WERI-Rb-1 (cell line): ENCODE measurements at regions not wholly inside any gene's neighbourhood (a gene's known extent, or its start where the extent isn't known, plus 50 kb on each side); places are given as distances from the start of the nearest gene placed in this dataset.

Experiments used
- DNase-seq: peaks from one replicate; pipeline ENCODE4 v3.0.0-alpha.2; 2020
- H3K27ac ChIP-seq: fragments of 250-450 bp; sonication (Bioruptor Pico); 2 replicates; pipeline ENCODE4 v1.5.1; 2020; ENCODE audit warnings: mild to moderate bottlenecking, moderate library complexity
- H3K27me3 ChIP-seq: fragments of 250-450 bp; sonication (Bioruptor Pico); 2 replicates; pipeline ENCODE4 v1.5.1; 2021; ENCODE audit warnings: mild to moderate bottlenecking, low read depth, moderate library complexity; ENCODE audit not compliant: insufficient read depth, severe bottlenecking
- H3K36me3 ChIP-seq: fragments of 250-450 bp; sonication (Bioruptor Pico); 2 replicates; pipeline ENCODE4 v1.5.1; 2020; ENCODE audit warnings: mild to moderate bottlenecking, moderate library complexity
- H3K4me3 ChIP-seq: 2 replicates; pipeline ENCODE4 v1.5.1; 2011; ENCODE audit warnings: low read depth, mild to moderate bottlenecking, control low read depth, low read length
- H3K9me3 ChIP-seq: fragments of 250-450 bp; sonication (Bioruptor Pico); 2 replicates; pipeline ENCODE4 v1.5.1; 2021; ENCODE audit warnings: mild to moderate bottlenecking, moderate library complexity; ENCODE audit not compliant: severe bottlenecking
- TF ChIP-seq, protein P1 (sequence below): IDR thresholded peaks from 2 replicates; pipeline ENCODE4 v1.5.1; 2011; ENCODE audit warnings: low read depth, mild to moderate bottlenecking, control low read depth, inconsistent platforms, low read length

DNA sequence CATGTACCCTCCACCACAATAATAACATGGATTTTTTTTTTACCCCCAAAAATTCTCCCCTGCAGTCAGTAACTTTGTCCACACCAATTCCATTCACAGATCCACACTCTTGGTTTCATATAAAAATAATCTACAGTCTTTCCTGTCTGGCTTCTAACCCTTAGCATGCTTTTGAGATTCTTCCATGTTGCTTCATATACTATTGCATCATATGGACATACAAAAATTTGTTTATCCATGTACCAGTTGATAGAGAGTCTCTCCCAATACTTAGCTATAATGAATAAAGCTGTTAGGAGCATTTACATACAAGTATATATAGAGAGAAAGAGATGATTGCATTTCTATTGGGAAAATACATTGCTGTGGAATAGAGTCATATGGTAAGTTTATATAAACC lies 575.0 kb downstream of the XPNPEP1 start:
- TF ChIP-seq, protein P1, sequence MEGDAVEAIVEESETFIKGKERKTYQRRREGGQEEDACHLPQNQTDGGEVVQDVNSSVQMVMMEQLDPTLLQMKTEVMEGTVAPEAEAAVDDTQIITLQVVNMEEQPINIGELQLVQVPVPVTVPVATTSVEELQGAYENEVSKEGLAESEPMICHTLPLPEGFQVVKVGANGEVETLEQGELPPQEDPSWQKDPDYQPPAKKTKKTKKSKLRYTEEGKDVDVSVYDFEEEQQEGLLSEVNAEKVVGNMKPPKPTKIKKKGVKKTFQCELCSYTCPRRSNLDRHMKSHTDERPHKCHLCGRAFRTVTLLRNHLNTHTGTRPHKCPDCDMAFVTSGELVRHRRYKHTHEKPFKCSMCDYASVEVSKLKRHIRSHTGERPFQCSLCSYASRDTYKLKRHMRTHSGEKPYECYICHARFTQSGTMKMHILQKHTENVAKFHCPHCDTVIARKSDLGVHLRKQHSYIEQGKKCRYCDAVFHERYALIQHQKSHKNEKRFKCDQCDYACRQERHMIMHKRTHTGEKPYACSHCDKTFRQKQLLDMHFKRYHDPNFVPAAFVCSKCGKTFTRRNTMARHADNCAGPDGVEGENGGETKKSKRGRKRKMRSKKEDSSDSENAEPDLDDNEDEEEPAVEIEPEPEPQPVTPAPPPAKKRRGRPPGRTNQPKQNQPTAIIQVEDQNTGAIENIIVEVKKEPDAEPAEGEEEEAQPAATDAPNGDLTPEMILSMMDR, result no peak
- Histone ChIP-seq H3K27me3 (no peaks in the 10 kb centered on the region), H3K9me3 (no peaks in the 10 kb centered on the region), H3K36me3 (no peaks in the 10 kb centered on the region), H3K4me3 (no peak overlapping the region), H3K27ac (no peak overlapping the region)
- DNase-seq, result no peak

DNA sequence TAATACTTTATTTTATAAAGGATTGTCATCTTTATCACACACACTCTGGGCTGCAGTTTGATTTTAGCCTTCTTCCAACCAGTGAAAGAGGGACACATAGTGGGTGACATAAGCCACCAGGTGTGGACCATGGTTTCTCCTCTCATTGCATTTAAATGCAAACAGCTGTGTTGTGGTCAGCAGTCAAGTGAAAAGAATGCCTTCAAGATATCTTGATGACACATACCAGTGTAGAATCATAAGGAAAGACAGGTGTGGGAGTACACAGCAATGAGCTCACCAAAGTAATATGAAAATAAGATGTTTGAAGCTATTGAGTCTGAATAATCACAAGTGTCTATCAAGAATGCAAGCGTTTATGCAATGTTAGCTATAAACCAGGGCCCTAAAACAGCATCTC lies 580.0 kb downstream of the XPNPEP1 start:
- no peaks in the 10 kb centered on the region for H3K9me3 ChIP-seq

DNA sequence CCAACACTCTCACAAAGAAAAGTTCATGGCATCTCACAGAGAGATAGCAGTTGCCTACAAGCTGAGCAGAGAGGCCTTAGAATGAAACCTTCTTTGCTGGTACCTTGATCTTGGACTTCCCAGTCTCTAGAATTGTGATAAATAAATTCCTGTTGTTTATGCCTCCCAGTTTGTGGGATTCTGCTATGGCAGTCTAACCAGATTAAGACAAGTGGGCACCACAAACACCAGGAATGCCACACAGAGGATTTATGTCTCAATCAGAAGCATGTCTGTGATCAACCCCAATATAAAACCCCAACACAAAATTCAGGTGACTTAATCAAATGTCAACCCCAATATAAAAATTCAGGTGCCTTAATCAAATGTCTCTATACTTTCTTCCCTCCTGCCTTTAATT lies 581.3 kb downstream of the XPNPEP1 start:
- no peak overlapping the region for H3K4me3 ChIP-seq
- H3K27me3 ChIP-seq, result no peaks in the 10 kb centered on the region
- H3K36me3 ChIP-seq, result no peaks in the 10 kb centered on the region
- no peak overlapping the region for H3K27ac ChIP-seq
- TF ChIP-seq, protein P1, result no peak
- no peaks in the 10 kb centered on the region for H3K9me3 ChIP-seq
- DNase-seq, result no peak

More for the DNA sequence above, 580.0 kb downstream of the XPNPEP1 start:
- Histone ChIP-seq H3K27ac (no peak overlapping the region), H3K36me3 (no peaks in the 10 kb centered on the region), H3K4me3 (no peak overlapping the region), H3K27me3 (no peaks in the 10 kb centered on the region)
- TF ChIP-seq, protein P1, result no peak
- DNase-seq, result no peak

DNA sequence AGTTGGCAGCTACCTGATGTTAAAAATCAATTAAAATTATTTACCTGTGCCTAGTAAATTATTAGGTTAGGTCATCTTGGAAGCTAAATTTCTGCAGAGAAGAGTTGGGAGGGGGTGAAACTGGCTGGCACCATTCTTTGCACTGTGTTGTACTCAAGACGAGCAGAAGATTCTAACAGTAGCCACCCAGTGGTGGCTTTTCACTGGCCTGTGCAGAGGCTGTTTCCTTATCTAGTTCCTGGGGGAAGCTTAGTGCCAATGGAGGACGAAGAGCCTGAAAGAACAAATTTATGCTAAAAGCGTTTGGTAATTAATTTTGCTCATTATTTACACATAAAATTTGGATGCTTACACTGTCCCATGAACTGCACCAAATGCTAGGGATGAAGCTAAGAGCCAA lies 595.3 kb downstream of the XPNPEP1 start:
- Histone ChIP-seq H3K36me3 (no peaks in the 10 kb centered on the region), H3K27me3 (no peaks in the 10 kb centered on the region), H3K9me3 (no peaks in the 10 kb centered on the region), H3K27ac (no peak overlapping the region), H3K4me3 (no peak overlapping the region)
- TF ChIP-seq, protein P1, result no peak
- no peak for DNase-seq

DNA sequence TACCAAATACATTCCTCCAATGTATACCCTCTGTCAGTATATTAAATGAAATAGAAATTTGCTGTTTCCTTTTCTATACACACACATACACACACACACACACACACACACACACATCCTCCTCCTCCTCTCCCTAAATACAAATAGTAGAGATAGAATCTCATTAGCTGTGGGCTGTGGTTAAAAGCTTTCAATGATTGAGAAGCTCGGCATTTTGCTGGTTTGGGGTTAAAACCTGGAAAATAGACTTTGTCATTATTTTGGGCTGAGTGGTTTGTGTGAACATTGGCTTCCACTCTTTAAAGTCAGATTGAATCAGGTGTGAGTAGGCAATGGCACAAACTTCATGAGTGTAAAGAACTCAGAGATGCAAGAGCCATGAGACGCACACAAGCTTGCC lies 596.0 kb downstream of the XPNPEP1 start:
- no peak for DNase-seq
- Histone ChIP-seq H3K36me3 (no peaks in the 10 kb centered on the region), H3K27me3 (no peaks in the 10 kb centered on the region), H3K9me3 (no peaks in the 10 kb centered on the region), H3K4me3 (no peak overlapping the region), H3K27ac (no peak overlapping the region)
- TF ChIP-seq, protein P1, result no peak

DNA sequence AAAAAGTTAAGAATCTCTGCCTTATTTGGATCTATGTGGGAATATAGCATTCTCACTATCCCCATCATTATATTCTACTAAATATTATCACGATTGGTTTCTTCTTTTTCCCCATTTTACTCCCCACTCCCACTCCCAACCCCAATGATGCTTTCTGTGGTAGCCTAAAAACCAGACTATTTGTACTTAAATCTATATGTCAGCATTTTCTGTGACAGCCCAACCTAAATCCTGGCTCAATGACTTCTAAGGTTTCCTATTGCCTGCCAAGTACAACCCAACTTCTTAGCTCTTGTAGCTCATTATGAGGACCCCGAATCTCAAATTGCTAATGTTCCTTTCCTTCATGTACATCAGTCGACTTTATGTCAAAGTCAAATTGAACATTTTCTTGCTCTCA lies 598.6 kb downstream of the XPNPEP1 start:
- H3K9me3 ChIP-seq, result peaks cover 5% of the 10 kb centered on the region
- H3K36me3 ChIP-seq, result no peaks in the 10 kb centered on the region
- H3K27ac ChIP-seq, result no peak overlapping the region

More for the DNA sequence above, 598.6 kb downstream of the XPNPEP1 start:
- Histone ChIP-seq H3K27me3 (no peaks in the 10 kb centered on the region), H3K4me3 (no peak overlapping the region)
- no peak for DNase-seq
- TF ChIP-seq, protein P1, result no peak
